ENCODE measurements at regions not wholly inside any gene's neighbourhood (a gene's known extent, or its start where the extent isn't known, plus 50 kb on each side); places are given as distances from the start of the nearest gene placed in this dataset.

GRCh38 chr2:204268458-204268857 lies 276.8 kb upstream of the PARD3B start:
- no peak for DNase-seq (ENCODE audit: low read depth, low spot score)
- Histone ChIP-seq H3K4me2 (ENCODE audit: control insufficient read depth, extremely low read depth, insufficient read depth, low read depth, low read length) (no peak overlapping the region), H3K4me3 (ENCODE audit: control insufficient read depth in 2 of 3, extremely low read depth in 1 of 3, insufficient read depth in 2 of 3, low read depth in 1 of 3, low read length in 3 of 3) (no peak overlapping the region), H3K9ac (ENCODE audit: control insufficient read depth, extremely low read depth, insufficient read depth, low read length) (no peak overlapping the region), H4K20me1 (ENCODE audit: control insufficient read depth, extremely low read depth, insufficient read depth, low read length) (no peaks in the 10 kb centered on the region), H3K36me3 (ENCODE audit: control insufficient read depth in 2 of 2, extremely low read depth in 1 of 2, insufficient read depth in 2 of 2, low read length in 2 of 2) (no peaks in the 10 kb centered on the region), H3K9me1 (ENCODE audit: control insufficient read depth, extremely low read depth, insufficient read depth, low read length) (no peaks in the 10 kb centered on the region), H3K9me3 (ENCODE audit: control insufficient read depth, low read depth, low read length) (no peaks in the 10 kb centered on the region), H2AFZ (ENCODE audit: control insufficient read depth, low read length) (no peak overlapping the region), H3K4me1 (ENCODE audit: control insufficient read depth, extremely low read depth, insufficient read depth, low read length) (no peaks in the 10 kb centered on the region), H3K27me3 (ENCODE audit: control insufficient read depth, extremely low read depth, insufficient read depth, low read length) (no peaks in the 10 kb centered on the region), H3K27ac (ENCODE audit: control insufficient read depth, insufficient read depth, low read length) (no peak overlapping the region), H3K79me2 (ENCODE audit: control insufficient read depth, insufficient read depth, low read length) (no peaks in the 10 kb centered on the region)
- dilution Hi-C loops (cut with MboI; ENCODE audit: extremely low pct_ligation_motif_present, low sequenced_read_pairs): no loop called here
- TF ChIP-seq EZH2 (IDR thresholded peaks at IDR 0.05; ENCODE audit: low read length) (no peak), CTCF (optimal IDR thresholded peaks at IDR 0.05 in 1 of 3, IDR thresholded peaks at IDR 0.05 in 1 of 3, conservative IDR thresholded peaks at IDR 0.05 in 1 of 3; ENCODE audit: extremely low read depth in 1 of 3, insufficient read depth in 2 of 3, low read length in 3 of 3) (no peak)
- FAIRE-seq: no peak

- H3K9me3 ChIP-seq (ENCODE audit: control insufficient read depth, low read depth, low read length): no peaks in the 10 kb centered on the region
- no peak overlapping the region for H3K4me2 ChIP-seq (ENCODE audit: control insufficient read depth, extremely low read depth, insufficient read depth, low read depth, low read length)
- no peak overlapping the region for H3K4me3 ChIP-seq (ENCODE audit: control insufficient read depth in 2 of 3, extremely low read depth in 1 of 3, insufficient read depth in 2 of 3, low read depth in 1 of 3, low read length in 3 of 3)
- dilution Hi-C loops (cut with MboI; ENCODE audit: extremely low pct_ligation_motif_present, low sequenced_read_pairs): no loop called here
- no peak overlapping the region for H3K27ac ChIP-seq (ENCODE audit: control insufficient read depth, insufficient read depth, low read length)
- no peaks in the 10 kb centered on the region for H3K79me2 ChIP-seq (ENCODE audit: control insufficient read depth, insufficient read depth, low read length)
- H3K27me3 ChIP-seq (ENCODE audit: control insufficient read depth, extremely low read depth, insufficient read depth, low read length): no peaks in the 10 kb centered on the region
- H4K20me1 ChIP-seq (ENCODE audit: control insufficient read depth, extremely low read depth, insufficient read depth, low read length): no peaks in the 10 kb centered on the region
- no peaks in the 10 kb centered on the region for H3K36me3 ChIP-seq (ENCODE audit: control insufficient read depth in 2 of 2, extremely low read depth in 1 of 2, insufficient read depth in 2 of 2, low read length in 2 of 2)
- no peak overlapping the region for H2AFZ ChIP-seq (ENCODE audit: control insufficient read depth, low read length)
- H3K9me1 ChIP-seq (ENCODE audit: control insufficient read depth, extremely low read depth, insufficient read depth, low read length): no peaks in the 10 kb centered on the region
- TF ChIP-seq EZH2 (IDR thresholded peaks at IDR 0.05; ENCODE audit: low read length): no peak
- TF ChIP-seq CTCF (optimal IDR thresholded peaks at IDR 0.05 in 1 of 3, IDR thresholded peaks at IDR 0.05 in 1 of 3, conservative IDR thresholded peaks at IDR 0.05 in 1 of 3; ENCODE audit: extremely low read depth in 1 of 3, insufficient read depth in 2 of 3, low read length in 3 of 3): no peak
- FAIRE-seq: peak; percentile 36
- no peak overlapping the region for H3K9ac ChIP-seq (ENCODE audit: control insufficient read depth, extremely low read depth, insufficient read depth, low read length)
- DNase-seq (ENCODE audit: low read depth, low spot score): no peak
- no peaks in the 10 kb centered on the region for H3K4me1 ChIP-seq (ENCODE audit: control insufficient read depth, extremely low read depth, insufficient read depth, low read length)
These were observed 276.3 kb upstream of the PARD3B start for GRCh38 chr2:204268971-204269370.

Measured in keratinocyte (primary cell).